ENCODE measurements at regions not wholly inside any gene's neighbourhood (a gene's known extent, or its start where the extent isn't known, plus 50 kb on each side); places are given as distances from the start of the nearest gene placed in this dataset.
"Not testable (repeated sequence)": the region's sequence is repeated elsewhere in the genome, so short reads cannot be mapped to it uniquely, and the experiment has no call there.

GRCh38 chr7:38331853-38332595 is 58.6 kb upstream of the TARP start:
- H3K9ac ChIP-seq (ENCODE audit: low read length); H3K36me3 ChIP-seq (ENCODE audit: control insufficient read depth, low read depth, low read length); H3K27me3 ChIP-seq (ENCODE audit: control insufficient read depth, insufficient read depth, low read length); H3K9me3 ChIP-seq (ENCODE audit: control insufficient read depth, low read depth, low read length); H3K4me3 ChIP-seq (ENCODE audit: low read length): not testable (repeated sequence)
- Histone ChIP-seq H3K27ac (ENCODE audit: low read length) (peak overlapping the region; percentile 59), H3K4me1 (ENCODE audit: control insufficient read depth, low read depth, low read length) (peaks cover 22% of the 10 kb centered on the region)

GRCh38 chr7:38330861-38331621 is 57.6 kb upstream of the TARP start:
- H3K4me1 ChIP-seq (ENCODE audit: control insufficient read depth, low read depth, low read length), result peaks cover 26% of the 10 kb centered on the region
- no peaks in the 10 kb centered on the region for H3K36me3 ChIP-seq (ENCODE audit: control insufficient read depth, low read depth, low read length)
- H3K27me3 ChIP-seq (ENCODE audit: control insufficient read depth, insufficient read depth, low read length), result no peaks in the 10 kb centered on the region
- H3K27ac ChIP-seq (ENCODE audit: low read length), result peak overlapping the region; percentile 59
- peak overlapping the region; percentile 22 for H3K4me3 ChIP-seq (ENCODE audit: low read length)
- no peaks in the 10 kb centered on the region for H3K9me3 ChIP-seq (ENCODE audit: control insufficient read depth, low read depth, low read length)
- peak overlapping the region; percentile 19 for H3K9ac ChIP-seq (ENCODE audit: low read length)

- Histone ChIP-seq H3K4me3 (ENCODE audit: low read length) (no peak overlapping the region), H3K4me1 (ENCODE audit: control insufficient read depth, low read depth, low read length) (peaks cover 26% of the 10 kb centered on the region), H3K27ac (ENCODE audit: low read length) (no peak overlapping the region), H3K9me3 (ENCODE audit: control insufficient read depth, low read depth, low read length) (no peaks in the 10 kb centered on the region), H3K27me3 (ENCODE audit: control insufficient read depth, insufficient read depth, low read length) (no peaks in the 10 kb centered on the region), H3K36me3 (ENCODE audit: control insufficient read depth, low read depth, low read length) (no peaks in the 10 kb centered on the region), H3K9ac (ENCODE audit: low read length) (no peak overlapping the region)
Observed at GRCh38 chr7:38330039-38330438, 56.6 kb upstream of the TARP start.

- Histone ChIP-seq H3K36me3 (ENCODE audit: control insufficient read depth, low read depth, low read length) (no peaks in the 10 kb centered on the region), H3K4me3 (ENCODE audit: low read length) (no peak overlapping the region), H3K4me1 (ENCODE audit: control insufficient read depth, low read depth, low read length) (peaks cover 26% of the 10 kb centered on the region), H3K27ac (ENCODE audit: low read length) (no peak overlapping the region), H3K27me3 (ENCODE audit: control insufficient read depth, insufficient read depth, low read length) (no peaks in the 10 kb centered on the region), H3K9ac (ENCODE audit: low read length) (no peak overlapping the region), H3K9me3 (ENCODE audit: control insufficient read depth, low read depth, low read length) (no peaks in the 10 kb centered on the region)
Observed at GRCh38 chr7:38329340-38329739, 55.9 kb upstream of the TARP start.

GRCh38 chr7:38328814-38329213 is 55.4 kb upstream of the TARP start:
- H3K4me1 ChIP-seq (ENCODE audit: control insufficient read depth, low read depth, low read length), result peaks cover 26% of the 10 kb centered on the region
- no peaks in the 10 kb centered on the region for H3K36me3 ChIP-seq (ENCODE audit: control insufficient read depth, low read depth, low read length)
- no peaks in the 10 kb centered on the region for H3K27me3 ChIP-seq (ENCODE audit: control insufficient read depth, insufficient read depth, low read length)
- no peak overlapping the region for H3K4me3 ChIP-seq (ENCODE audit: low read length)
- no peaks in the 10 kb centered on the region for H3K9me3 ChIP-seq (ENCODE audit: control insufficient read depth, low read depth, low read length)
- no peak overlapping the region for H3K27ac ChIP-seq (ENCODE audit: low read length)
- H3K9ac ChIP-seq (ENCODE audit: low read length), result no peak overlapping the region

- no peaks in the 10 kb centered on the region for H3K27me3 ChIP-seq (ENCODE audit: control insufficient read depth, insufficient read depth, low read length)
- H3K4me3 ChIP-seq (ENCODE audit: low read length), result no peak overlapping the region
- H3K9ac ChIP-seq (ENCODE audit: low read length), result no peak overlapping the region
- no peaks in the 10 kb centered on the region for H3K9me3 ChIP-seq (ENCODE audit: control insufficient read depth, low read depth, low read length)
- H3K27ac ChIP-seq (ENCODE audit: low read length), result no peak overlapping the region
- no peaks in the 10 kb centered on the region for H3K36me3 ChIP-seq (ENCODE audit: control insufficient read depth, low read depth, low read length)
- peaks cover 26% of the 10 kb centered on the region for H3K4me1 ChIP-seq (ENCODE audit: control insufficient read depth, low read depth, low read length)
Observed at GRCh38 chr7:38327637-38328036, 54.2 kb upstream of the TARP start.
